Astrocyte (in vitro differentiated cells and primary cell): ENCODE measurements at regions not wholly inside any gene's neighbourhood (a gene's known extent, or its start where the extent isn't known, plus 50 kb on each side); places are given as distances from the start of the nearest gene placed in this dataset.

Experiments
- DNase-seq: peaks from one replicate; pipeline ENCODE4 v3.0.0-alpha.2; 2010; ENCODE audit warnings: low read depth
- FAIRE-seq: peaks from 2 replicates; lab custom pipeline; 2011; peaks lifted over from hg19 to GRCh38; lab: Jason Lieb, UNC
- H2AFZ ChIP-seq: 2 replicates; pipeline ENCODE4 v1.6.0; 2012; ENCODE audit warnings: low read depth, low read length, inconsistent platforms
- H3K27ac ChIP-seq: 2 replicates; pipeline ENCODE4 v1.5.1; 2011; ENCODE audit warnings: low read depth, low read length, inconsistent platforms
- H3K27me3 ChIP-seq: 2 replicates; pipeline ENCODE4 v1.6.0; 2011; ENCODE audit warnings: low read length, inconsistent platforms; ENCODE audit not compliant: insufficient read depth
- H3K36me3 ChIP-seq: 2 replicates; pipeline ENCODE4 v1.5.1; 2011; ENCODE audit warnings: low read length, inconsistent platforms; ENCODE audit not compliant: insufficient read depth
- H3K4me1 ChIP-seq: 2 replicates; pipeline ENCODE4 v1.5.1; 2011; ENCODE audit warnings: low read length, inconsistent platforms; ENCODE audit not compliant: insufficient read depth
- H3K4me2 ChIP-seq: 2 replicates; pipeline ENCODE4 v1.6.0; 2012; ENCODE audit warnings: low read length, inconsistent platforms
- H3K4me3 ChIP-seq: 2 replicates; pipeline ENCODE4 v1.5.1; 2011; ENCODE audit warnings: low read depth, mild to moderate bottlenecking, low read length, inconsistent platforms; ENCODE audit not compliant: insufficient read depth
- H3K79me2 ChIP-seq: 2 replicates; pipeline ENCODE4 v1.6.0; 2012; ENCODE audit warnings: mild to moderate bottlenecking, low read length, inconsistent platforms; ENCODE audit not compliant: insufficient read depth
- H3K9ac ChIP-seq: 2 replicates; pipeline ENCODE4 v1.6.0; 2012; ENCODE audit warnings: mild to moderate bottlenecking, low read length, inconsistent platforms
- H3K9me3 ChIP-seq: 2 replicates; pipeline ENCODE4 v1.5.1; 2012; ENCODE audit warnings: low read depth, mild to moderate bottlenecking, low read length, inconsistent platforms; ENCODE audit not compliant: insufficient read depth
- H4K20me1 ChIP-seq: 2 replicates; pipeline ENCODE4 v1.6.0; 2012; ENCODE audit warnings: low read length, inconsistent platforms; ENCODE audit not compliant: insufficient read depth
- H3K27ac Mint-ChIP-seq: one replicate; pipeline ENCODE4 v1.8.0; 2021; ENCODE audit warnings: mild to moderate bottlenecking, mixed read lengths; ENCODE audit not compliant: unreplicated experiment
- H3K27me3 Mint-ChIP-seq: one replicate; pipeline ENCODE4 v1.8.0; 2021; ENCODE audit warnings: low read depth, mixed read lengths; ENCODE audit not compliant: unreplicated experiment
- H3K36me3 Mint-ChIP-seq: one replicate; pipeline ENCODE4 v1.8.0; 2021; ENCODE audit warnings: low read depth, mixed read lengths; ENCODE audit not compliant: unreplicated experiment
- H3K4me1 Mint-ChIP-seq: one replicate; pipeline ENCODE4 v1.8.0; 2021; ENCODE audit warnings: low read depth, mixed read lengths; ENCODE audit not compliant: unreplicated experiment
- H3K4me3 Mint-ChIP-seq: one replicate; pipeline ENCODE4 v1.8.0; 2021; ENCODE audit warnings: mild to moderate bottlenecking, moderate library complexity, mixed read lengths; ENCODE audit not compliant: unreplicated experiment
- H3K9me3 Mint-ChIP-seq: one replicate; pipeline ENCODE4 v1.8.0; 2021; ENCODE audit warnings: mild to moderate bottlenecking, mixed read lengths; ENCODE audit not compliant: unreplicated experiment
- CTCF ChIP-seq: IDR thresholded peaks from 2 replicates; pipeline ENCODE4 v1.5.1; 2011; ENCODE audit warnings: low read depth, mild to moderate bottlenecking, inconsistent platforms, low read length, moderate library complexity; ENCODE audit not compliant: insufficient read depth
- EZH2 ChIP-seq: IDR thresholded peaks from 2 replicates; pipeline ENCODE4 v1.6.1; 2012; ENCODE audit warnings: mild to moderate bottlenecking, low read length, inconsistent platforms; ENCODE audit not compliant: insufficient read depth

- Histone ChIP-seq H3K4me2 (no peak overlapping the region), H2AFZ (no peak overlapping the region), H3K27me3 (no peaks in the 10 kb centered on the region), H3K9me3 (peaks cover 3% of the 10 kb centered on the region), H3K27ac (no peak overlapping the region), H3K9ac (no peak overlapping the region), H3K79me2 (no peaks in the 10 kb centered on the region), H3K4me3 (no peak overlapping the region), H3K4me1 (no peaks in the 10 kb centered on the region), H3K36me3 (no peaks in the 10 kb centered on the region), H4K20me1 (no peaks in the 10 kb centered on the region)
- Mint-ChIP-seq H3K27me3 (no peaks in the 10 kb centered on the region), H3K27ac (no peak overlapping the region), H3K4me3 (no peak overlapping the region), H3K9me3 (peaks cover 4% of the 10 kb centered on the region), H3K4me1 (peaks cover under 1% of the 10 kb centered on the region), H3K36me3 (no peaks in the 10 kb centered on the region)
- DNase-seq (no peak), FAIRE-seq (no peak)
- no peak for TF ChIP-seq EZH2
- no peak for TF ChIP-seq CTCF
These were observed 96.7 kb upstream of the MITF start for GRCh38 chr3:69642606-69643005.

GRCh38 chr3:69639851-69640250 lies 99.4 kb upstream of the MITF start:
- Mint-ChIP-seq H3K27ac (no peak overlapping the region), H3K27me3 (peaks cover 4% of the 10 kb centered on the region), H3K9me3 (peaks cover 4% of the 10 kb centered on the region), H3K4me1 (no peaks in the 10 kb centered on the region), H3K36me3 (no peaks in the 10 kb centered on the region), H3K4me3 (no peak overlapping the region)
- Histone ChIP-seq H3K27ac (no peak overlapping the region), H3K27me3 (no peaks in the 10 kb centered on the region), H3K4me2 (no peak overlapping the region), H3K36me3 (no peaks in the 10 kb centered on the region), H3K9ac (no peak overlapping the region), H3K9me3 (peaks cover 3% of the 10 kb centered on the region), H2AFZ (no peak overlapping the region), H3K4me3 (no peak overlapping the region), H3K4me1 (no peaks in the 10 kb centered on the region), H4K20me1 (no peaks in the 10 kb centered on the region), H3K79me2 (no peaks in the 10 kb centered on the region)
- no peak for DNase-seq
- TF ChIP-seq EZH2 (no peak), CTCF (no peak)
- FAIRE-seq, result no peak

- H3K9me3 Mint-ChIP-seq, result peaks cover 13% of the 10 kb centered on the region
- H4K20me1 ChIP-seq, result no peaks in the 10 kb centered on the region
- no peaks in the 10 kb centered on the region for H3K4me1 ChIP-seq
- no peak overlapping the region for H3K9ac ChIP-seq
- no peaks in the 10 kb centered on the region for H3K36me3 ChIP-seq
- H2AFZ ChIP-seq, result no peak overlapping the region
- H3K9me3 ChIP-seq, result peaks cover 2% of the 10 kb centered on the region
- H3K36me3 Mint-ChIP-seq, result no peaks in the 10 kb centered on the region
- H3K27me3 Mint-ChIP-seq, result no peaks in the 10 kb centered on the region
- no peak overlapping the region for H3K4me3 Mint-ChIP-seq
- FAIRE-seq, result no peak
- H3K27ac Mint-ChIP-seq, result no peak overlapping the region
- no peaks in the 10 kb centered on the region for H3K79me2 ChIP-seq
- no peak overlapping the region for H3K27ac ChIP-seq
- no peak overlapping the region for H3K4me3 ChIP-seq
- H3K4me1 Mint-ChIP-seq, result no peaks in the 10 kb centered on the region
- no peak overlapping the region for H3K4me2 ChIP-seq
- no peak for DNase-seq
- no peak for TF ChIP-seq EZH2
- TF ChIP-seq CTCF, result no peak
- H3K27me3 ChIP-seq, result no peaks in the 10 kb centered on the region
These were observed 110.3 kb upstream of the MITF start for GRCh38 chr3:69628951-69629350.
